Breast epithelium (tissue), 4 donors: ENCODE measurements at regions not wholly inside any gene's neighbourhood (a gene's known extent, or its start where the extent isn't known, plus 50 kb on each side); places are given as distances from the start of the nearest gene placed in this dataset.

Source experiments
- DNase-seq, 2 donors: peaks; one replicate each; pipeline ENCODE4 v3.0.0-alpha.2; 2019; ENCODE audit warnings: low spot score in 2 of 2
- H3K27ac ChIP-seq, 2 donors: fragments of 200-600 bp; sonication (generic) in 1 of 2; one replicate each; pipeline ENCODE4 v1.5.1; 2016 to 2019; ENCODE audit warnings: mild to moderate bottlenecking in 1 of 2
- H3K27me3 ChIP-seq, 2 donors: fragments of 200-600 bp; sonication (generic) in 1 of 2; one replicate each; pipeline versions ENCODE4 v1.5.1 to v1.6.0; 2017 to 2019; ENCODE audit warnings: control low read depth in 1 of 2, mild to moderate bottlenecking in 1 of 2
- H3K36me3 ChIP-seq: fragments of 200-600 bp; one replicate; pipeline ENCODE4 v1.5.1; 2019
- H3K4me1 ChIP-seq, 2 donors: fragments of 200-600 bp; sonication (generic); one replicate each; pipeline ENCODE4 v1.5.1; 2016 to 2019; ENCODE audit warnings: control low read depth in 1 of 2
- H3K4me3 ChIP-seq, 3 donors: fragments of 200-600 bp; sonication (generic); 1 replicate in 2 of 3; 2 replicates in 1 of 3; pipeline ENCODE4 v1.5.1; 2016 to 2019; ENCODE audit warnings: mild to moderate bottlenecking in 3 of 3, moderate library complexity in 2 of 3
- H3K9me3 ChIP-seq, 2 donors: fragments of 200-600 bp; sonication (generic) in 1 of 2; one replicate each; pipeline ENCODE4 v1.5.1; 2016 to 2019; ENCODE audit warnings: control low read depth in 1 of 2
- POLR2A ChIP-seq: fragments of 450-650 bp; IDR thresholded peaks from one replicate; pipeline ENCODE4 v1.6.1; 2016; ENCODE audit warnings: antibody characterized with exemption, mild to moderate bottlenecking, moderate library complexity
- POLR2AphosphoS5 ChIP-seq, 3 donors: sonication (generic); formaldehyde crosslinking; IDR thresholded peaks; one replicate each; pipeline ENCODE4 v1.6.1; 2017; ENCODE audit warnings: antibody characterized with exemption in 3 of 3
- intact Hi-C: fragments of 100-400 bp; cut with DNase I; formaldehyde crosslinking; loops from one replicate; pipeline ENCODE4 v1.15.1; 2023; ENCODE audit warnings: low total_unique reads
- TF ChIP-seq, protein P1 (sequence below), 3 donors: fragments of 450-650 bp; IDR thresholded peaks; one replicate each; pipeline ENCODE4 v1.5.1; 2016 to 2017; ENCODE audit warnings: antibody characterized with exemption in 3 of 3, mild to moderate bottlenecking in 3 of 3, moderate library complexity in 3 of 3

DNA sequence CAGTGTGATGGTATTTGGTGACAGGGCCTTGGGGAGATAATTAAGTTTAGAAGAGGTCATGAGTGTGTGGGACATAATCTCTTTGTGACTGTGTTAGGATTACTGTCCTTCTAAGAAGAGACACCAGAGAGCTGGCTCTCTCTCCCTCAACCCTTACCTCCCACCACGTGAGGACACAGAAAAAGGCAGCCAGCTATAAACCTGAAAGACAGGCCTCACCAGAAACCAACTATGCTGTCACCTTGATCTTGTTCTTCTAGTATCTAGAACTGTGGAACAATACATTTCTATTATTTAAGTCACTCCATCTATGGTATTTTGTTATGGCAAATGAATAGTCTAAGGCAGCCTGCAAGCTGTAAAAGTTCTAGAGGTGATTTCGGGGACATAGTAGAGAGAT lies 203.7 kb downstream of the OTOR start:
- TF ChIP-seq POLR2A (no peak), POLR2AphosphoS5 (IDR thresholded peaks at IDR 0.05) (no peak)
- TF ChIP-seq, protein P1, sequence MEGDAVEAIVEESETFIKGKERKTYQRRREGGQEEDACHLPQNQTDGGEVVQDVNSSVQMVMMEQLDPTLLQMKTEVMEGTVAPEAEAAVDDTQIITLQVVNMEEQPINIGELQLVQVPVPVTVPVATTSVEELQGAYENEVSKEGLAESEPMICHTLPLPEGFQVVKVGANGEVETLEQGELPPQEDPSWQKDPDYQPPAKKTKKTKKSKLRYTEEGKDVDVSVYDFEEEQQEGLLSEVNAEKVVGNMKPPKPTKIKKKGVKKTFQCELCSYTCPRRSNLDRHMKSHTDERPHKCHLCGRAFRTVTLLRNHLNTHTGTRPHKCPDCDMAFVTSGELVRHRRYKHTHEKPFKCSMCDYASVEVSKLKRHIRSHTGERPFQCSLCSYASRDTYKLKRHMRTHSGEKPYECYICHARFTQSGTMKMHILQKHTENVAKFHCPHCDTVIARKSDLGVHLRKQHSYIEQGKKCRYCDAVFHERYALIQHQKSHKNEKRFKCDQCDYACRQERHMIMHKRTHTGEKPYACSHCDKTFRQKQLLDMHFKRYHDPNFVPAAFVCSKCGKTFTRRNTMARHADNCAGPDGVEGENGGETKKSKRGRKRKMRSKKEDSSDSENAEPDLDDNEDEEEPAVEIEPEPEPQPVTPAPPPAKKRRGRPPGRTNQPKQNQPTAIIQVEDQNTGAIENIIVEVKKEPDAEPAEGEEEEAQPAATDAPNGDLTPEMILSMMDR (IDR thresholded peaks at IDR 0.05), result no peak
- intact Hi-C loops, result no loop called here
- H3K27ac ChIP-seq, result no peak overlapping the region
- DNase-seq, result no peak
- H3K4me1 ChIP-seq, result no peaks in the 10 kb centered on the region
- H3K9me3 ChIP-seq, result no peaks in the 10 kb centered on the region
- H3K27me3 ChIP-seq, result no peaks in the 10 kb centered on the region
- H3K4me3 ChIP-seq, result no peak overlapping the region
- H3K36me3 ChIP-seq, result no peaks in the 10 kb centered on the region

DNA sequence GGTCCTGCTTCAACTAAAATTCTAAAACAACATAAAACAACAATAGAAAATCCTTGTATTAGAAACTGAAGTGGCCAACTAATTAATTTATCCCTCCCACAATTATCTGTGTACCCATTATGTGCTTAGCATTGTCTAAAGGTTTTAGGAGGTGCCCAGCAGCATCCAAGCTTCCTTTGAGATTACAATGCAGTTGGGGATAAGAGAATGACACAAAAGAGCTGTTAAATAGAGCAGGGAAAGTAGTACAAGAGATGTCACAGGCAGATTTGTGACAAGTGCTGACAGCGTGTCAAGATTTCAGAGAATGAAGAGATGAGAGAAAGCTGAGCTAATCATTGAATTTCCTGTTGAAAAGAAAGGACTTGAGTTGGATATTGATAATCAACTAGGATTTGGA lies 204.8 kb downstream of the OTOR start:
- intact Hi-C loops, result no loop called here

DNA sequence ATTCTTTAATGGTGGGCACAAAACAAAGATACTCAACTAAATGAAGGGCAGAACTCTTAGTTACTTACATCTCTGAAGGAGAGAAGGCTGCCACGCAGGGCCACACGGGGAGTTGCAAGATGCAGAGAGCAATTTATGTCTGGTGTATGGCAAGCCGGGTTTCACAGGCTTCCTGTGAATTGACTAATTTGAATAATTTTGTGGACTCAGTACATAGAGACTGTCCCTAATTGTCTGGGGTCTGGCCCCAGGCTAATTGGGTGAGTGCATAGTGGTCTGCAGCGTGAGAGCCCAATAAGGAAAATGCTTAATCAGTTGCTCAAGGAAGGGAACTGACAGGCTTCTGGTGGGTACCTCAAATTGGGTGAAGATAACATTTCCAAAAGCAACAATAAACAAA lies 205.7 kb downstream of the OTOR start:
- Histone ChIP-seq H3K27ac (no peak overlapping the region), H3K4me3 (no peak overlapping the region), H3K4me1 (no peaks in the 10 kb centered on the region), H3K9me3 (no peaks in the 10 kb centered on the region), H3K27me3 (peaks cover 0 to 3% of the 10 kb centered on the region in 2 donors), H3K36me3 (no peaks in the 10 kb centered on the region)
- intact Hi-C loops, result no loop called here
- DNase-seq, result no peak
- no peak for TF ChIP-seq POLR2AphosphoS5 (IDR thresholded peaks at IDR 0.05)
- TF ChIP-seq, protein P1 (IDR thresholded peaks at IDR 0.05), result no peak
- no peak for TF ChIP-seq POLR2A

More for the DNA sequence above, 204.8 kb downstream of the OTOR start:
- Histone ChIP-seq H3K27ac (no peak overlapping the region), H3K9me3 (no peaks in the 10 kb centered on the region), H3K4me3 (no peak overlapping the region), H3K36me3 (no peaks in the 10 kb centered on the region), H3K4me1 (no peaks in the 10 kb centered on the region), H3K27me3 (peaks cover 0 to 3% of the 10 kb centered on the region in 2 donors)
- DNase-seq, result no peak
- TF ChIP-seq POLR2AphosphoS5 (IDR thresholded peaks at IDR 0.05) (no peak), POLR2A (no peak)
- TF ChIP-seq, protein P1 (IDR thresholded peaks at IDR 0.05), result no peak

DNA sequence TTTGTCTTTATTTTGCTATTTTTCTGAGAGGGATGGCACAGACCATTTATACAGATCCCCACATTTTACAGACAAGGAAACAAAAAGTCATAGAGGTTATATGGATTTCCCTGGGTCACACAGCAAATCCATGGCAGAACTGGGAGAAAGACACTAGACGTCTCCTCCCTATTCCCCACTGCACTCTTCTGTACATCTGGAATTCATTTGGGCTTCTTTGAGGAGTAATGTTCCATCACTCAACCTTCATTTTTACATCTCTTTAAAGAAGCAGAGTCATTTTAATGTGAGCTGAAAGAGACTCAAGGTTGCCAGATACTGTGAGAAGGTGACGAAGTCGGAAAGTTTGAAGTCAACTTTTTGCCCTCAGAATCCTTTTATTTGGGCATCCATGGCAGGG lies 207.3 kb downstream of the OTOR start:
- Histone ChIP-seq H3K9me3 (no peaks in the 10 kb centered on the region), H3K4me3 (no peak overlapping the region), H3K27me3 (peaks cover 0 to 3% of the 10 kb centered on the region in 2 donors), H3K27ac (no peak overlapping the region), H3K36me3 (no peaks in the 10 kb centered on the region), H3K4me1 (no peaks in the 10 kb centered on the region)
- intact Hi-C loops, result no loop called here
- no peak for DNase-seq
- no peak for TF ChIP-seq POLR2AphosphoS5 (IDR thresholded peaks at IDR 0.05)
- TF ChIP-seq, protein P1 (IDR thresholded peaks at IDR 0.05), result no peak
- no peak for TF ChIP-seq POLR2A

DNA sequence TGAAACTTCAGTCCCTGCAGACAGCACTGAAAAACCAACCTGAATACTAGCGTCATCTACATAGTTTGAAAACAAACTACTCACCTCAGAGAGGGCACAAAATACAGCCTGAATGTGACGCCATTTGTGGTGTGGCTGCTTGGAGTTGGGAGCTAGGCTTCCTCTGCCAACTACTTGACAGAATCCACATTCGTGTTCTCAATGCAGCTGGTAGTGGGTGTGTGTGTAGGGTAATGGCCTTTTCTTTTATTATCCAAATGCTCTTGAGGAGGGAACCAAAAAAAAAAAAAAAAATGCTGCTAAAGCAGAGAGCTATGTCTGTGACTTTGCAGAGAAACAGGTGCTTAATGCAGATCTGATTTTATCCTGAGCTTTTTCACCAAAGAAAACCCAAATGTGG lies 207.8 kb downstream of the OTOR start:
- Histone ChIP-seq H3K4me1 (no peaks in the 10 kb centered on the region), H3K9me3 (peaks cover 0 to 3% of the 10 kb centered on the region in 2 donors), H3K4me3 (no peak overlapping the region), H3K27ac (no peak overlapping the region), H3K36me3 (no peaks in the 10 kb centered on the region), H3K27me3 (peaks cover 0 to 3% of the 10 kb centered on the region in 2 donors)
- intact Hi-C loops, result no loop called here
- TF ChIP-seq POLR2AphosphoS5 (IDR thresholded peaks at IDR 0.05), result no peak
- TF ChIP-seq, protein P1 (IDR thresholded peaks at IDR 0.05), result no peak
- TF ChIP-seq POLR2A, result no peak
- no peak for DNase-seq
